Fibroblast of villous mesenchyme (primary cell): ENCODE measurements at regions not wholly inside any gene's neighbourhood (a gene's known extent, or its start where the extent isn't known, plus 50 kb on each side); places are given as distances from the start of the nearest gene placed in this dataset.
"Not testable (repeated sequence)": the region's sequence is repeated elsewhere in the genome, so short reads cannot be mapped to it uniquely, and the experiment has no call there.

Source experiments
- DNase-seq: peaks from one replicate; pipeline ENCODE4 v3.0.0-alpha.2; 2010; ENCODE audit warnings: low read depth
- H3K4me3 ChIP-seq: 2 replicates; pipeline ENCODE4 v1.5.1; 2011; ENCODE audit warnings: low read depth, mild to moderate bottlenecking, low read length
- TF ChIP-seq, protein P1 (sequence below): IDR thresholded peaks from 2 replicates; pipeline ENCODE4 v1.5.1; 2012; ENCODE audit warnings: low read depth, mild to moderate bottlenecking, low read length; ENCODE audit not compliant: insufficient read depth

- no peak for DNase-seq
- H3K4me3 ChIP-seq, result no peak overlapping the region
- TF ChIP-seq, protein P1, sequence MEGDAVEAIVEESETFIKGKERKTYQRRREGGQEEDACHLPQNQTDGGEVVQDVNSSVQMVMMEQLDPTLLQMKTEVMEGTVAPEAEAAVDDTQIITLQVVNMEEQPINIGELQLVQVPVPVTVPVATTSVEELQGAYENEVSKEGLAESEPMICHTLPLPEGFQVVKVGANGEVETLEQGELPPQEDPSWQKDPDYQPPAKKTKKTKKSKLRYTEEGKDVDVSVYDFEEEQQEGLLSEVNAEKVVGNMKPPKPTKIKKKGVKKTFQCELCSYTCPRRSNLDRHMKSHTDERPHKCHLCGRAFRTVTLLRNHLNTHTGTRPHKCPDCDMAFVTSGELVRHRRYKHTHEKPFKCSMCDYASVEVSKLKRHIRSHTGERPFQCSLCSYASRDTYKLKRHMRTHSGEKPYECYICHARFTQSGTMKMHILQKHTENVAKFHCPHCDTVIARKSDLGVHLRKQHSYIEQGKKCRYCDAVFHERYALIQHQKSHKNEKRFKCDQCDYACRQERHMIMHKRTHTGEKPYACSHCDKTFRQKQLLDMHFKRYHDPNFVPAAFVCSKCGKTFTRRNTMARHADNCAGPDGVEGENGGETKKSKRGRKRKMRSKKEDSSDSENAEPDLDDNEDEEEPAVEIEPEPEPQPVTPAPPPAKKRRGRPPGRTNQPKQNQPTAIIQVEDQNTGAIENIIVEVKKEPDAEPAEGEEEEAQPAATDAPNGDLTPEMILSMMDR, result no peak
Measured at GRCh38 chr7:88590963-88591362, 168.5 kb upstream of the ZNF804B start.

DNA sequence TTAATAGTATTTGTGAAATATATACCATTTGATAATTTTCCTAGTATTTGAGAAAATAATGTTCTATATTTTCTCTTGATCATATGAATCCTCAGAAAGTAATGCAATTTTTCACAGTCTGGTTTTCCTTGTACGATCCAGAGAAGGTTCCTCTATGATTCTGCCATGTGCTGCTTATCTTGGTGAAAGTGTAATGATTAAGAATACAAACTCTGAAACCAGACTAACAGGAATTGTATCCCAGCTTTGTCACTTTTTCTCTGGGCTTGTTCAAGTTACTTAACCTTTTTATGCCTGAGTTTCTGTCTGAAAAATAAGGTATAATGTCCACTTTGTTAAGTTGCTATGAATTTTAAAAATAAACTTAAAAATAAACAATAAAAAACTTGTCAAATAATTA lies 169.6 kb upstream of the ZNF804B start:
- TF ChIP-seq, protein P1, result no peak
- no peak for DNase-seq
- H3K4me3 ChIP-seq, result no peak overlapping the region

DNA sequence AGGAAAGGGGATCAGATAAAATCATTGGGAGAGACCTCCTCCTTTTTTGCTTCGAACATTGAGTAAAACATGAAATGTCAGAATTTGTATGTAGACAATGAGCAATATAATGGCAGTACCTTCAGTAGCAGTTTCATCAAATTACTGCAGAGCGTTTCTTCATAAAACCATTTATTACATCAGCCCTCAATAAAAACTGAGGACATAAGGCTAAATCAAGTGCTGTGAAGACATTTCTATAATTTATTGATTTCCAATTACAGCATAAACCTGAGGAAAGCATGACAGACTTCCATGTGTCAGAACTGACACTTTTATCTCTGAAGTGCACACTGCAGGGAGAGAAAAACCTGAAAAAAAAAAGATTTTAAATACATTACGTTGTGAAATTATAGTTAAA lies 172.6 kb upstream of the ZNF804B start:
- no peak for DNase-seq
- TF ChIP-seq, protein P1, result no peak
- H3K4me3 ChIP-seq, result no peak overlapping the region

- no peak overlapping the region for H3K4me3 ChIP-seq
- TF ChIP-seq, protein P1, result no peak
- DNase-seq, result no peak
Measured at GRCh38 chr7:88586219-88586618, 173.3 kb upstream of the ZNF804B start.

DNA sequence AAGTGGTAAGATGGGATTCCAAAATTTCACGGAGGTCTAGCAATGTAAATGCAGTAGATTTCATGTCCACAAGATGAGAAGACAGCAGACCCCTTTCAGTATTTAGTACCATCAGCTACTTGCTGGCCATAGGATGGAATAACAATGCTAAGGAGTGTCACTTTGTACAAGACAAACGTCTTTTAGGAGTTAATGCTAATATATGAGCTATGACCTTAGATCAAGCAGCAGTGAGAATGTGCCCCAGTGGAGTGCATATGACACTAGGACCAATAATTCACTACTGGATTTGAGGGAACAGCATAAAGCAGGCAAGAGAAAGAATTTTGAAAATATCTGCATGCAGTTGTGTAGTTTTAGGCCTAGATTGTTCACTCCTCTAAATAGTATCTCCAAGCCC lies 182.8 kb upstream of the ZNF804B start:
- TF ChIP-seq, protein P1, result no peak
- DNase-seq, result no peak
- no peak overlapping the region for H3K4me3 ChIP-seq

DNA sequence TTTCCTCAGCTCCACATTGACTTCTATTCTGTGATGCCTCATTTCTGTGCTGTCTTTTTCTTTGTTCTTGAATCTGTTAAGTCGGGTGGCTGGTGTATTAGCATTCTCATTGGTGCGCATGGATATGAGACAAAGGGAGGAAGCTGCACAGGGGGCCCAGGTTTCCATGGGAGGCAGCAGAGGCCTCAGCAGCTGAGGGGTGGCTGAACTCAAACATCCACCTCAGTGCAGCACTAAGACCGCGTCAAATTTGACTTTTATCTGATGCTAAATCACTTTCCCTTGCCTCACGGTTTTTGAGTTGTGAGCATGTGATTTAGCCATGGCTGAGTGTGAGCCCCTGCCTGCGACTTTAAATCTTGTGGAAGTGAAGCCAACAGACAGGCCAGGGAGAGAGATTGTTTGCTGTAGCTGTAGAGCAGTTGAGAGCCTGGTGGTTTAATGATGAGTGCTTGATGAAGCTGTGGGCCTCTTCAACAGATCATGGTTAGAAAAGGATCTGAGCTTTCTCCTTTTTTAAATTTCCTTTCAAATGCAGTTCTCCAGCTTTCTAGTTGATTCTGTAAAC lies 193.3 kb upstream of the ZNF804B start:
- no peak overlapping the region for H3K4me3 ChIP-seq
- TF ChIP-seq, protein P1, result no peak
- no peak for DNase-seq

- no peak for DNase-seq
Measured at GRCh38 chr7:88565401-88565800, 194.1 kb upstream of the ZNF804B start.

DNA sequence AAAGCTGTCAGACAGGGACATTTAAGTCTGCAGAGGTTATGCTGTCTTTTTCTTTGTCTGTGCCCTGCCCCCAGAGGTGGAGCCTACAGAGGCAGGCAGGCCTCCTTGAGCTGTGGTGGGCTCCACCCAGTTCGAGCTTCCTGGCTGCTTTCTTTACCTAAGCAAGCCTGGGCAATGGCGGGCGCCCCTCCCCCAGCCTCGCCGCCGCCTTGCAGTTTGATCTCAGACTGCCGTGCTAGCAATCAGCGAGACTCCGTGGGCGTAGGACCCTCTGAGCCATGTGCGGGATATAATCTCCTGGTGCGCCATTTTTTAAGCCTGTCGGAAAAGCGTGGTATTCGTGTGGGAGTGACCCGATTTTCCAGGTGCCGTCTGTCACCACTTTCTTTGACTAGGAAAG lies 203.1 kb upstream of the ZNF804B start:
- H3K4me3 ChIP-seq, DNase-seq: not testable (repeated sequence)

More at GRCh38 chr7:88565401-88565800, 194.1 kb upstream of the ZNF804B start:
- TF ChIP-seq, protein P1, result no peak
- no peak overlapping the region for H3K4me3 ChIP-seq

DNA sequence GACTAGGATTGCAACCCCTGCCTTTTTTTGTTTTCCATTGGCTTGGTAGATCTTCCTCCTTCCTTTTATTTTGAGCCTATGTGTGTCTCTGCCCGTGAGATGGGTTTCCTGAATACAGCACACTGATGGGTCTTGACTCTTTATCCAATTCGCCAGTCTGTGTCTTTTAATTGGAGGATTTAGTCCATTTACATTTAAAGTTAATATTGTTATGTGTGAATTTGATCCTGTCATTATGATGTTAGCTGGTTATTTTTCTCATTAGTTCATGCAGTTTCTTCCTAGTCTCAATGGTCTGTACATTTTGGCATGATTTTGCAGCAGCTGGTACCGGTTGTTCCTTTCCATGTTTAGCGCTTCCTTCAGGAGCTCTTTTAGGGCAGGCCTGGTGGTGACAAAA lies 204.7 kb upstream of the ZNF804B start:
- not testable (repeated sequence) for DNase-seq, H3K4me3 ChIP-seq
